Loucy (cell line): ENCODE measurements at regions not wholly inside any gene's neighbourhood (a gene's known extent, or its start where the extent isn't known, plus 50 kb on each side); places are given as distances from the start of the nearest gene placed in this dataset.
A peak's percentile ranks its signal among the peaks of the same experiment; 100 is the strongest.
"Not testable (repeated sequence)": the region's sequence is repeated elsewhere in the genome, so short reads cannot be mapped to it uniquely, and the experiment has no call there.

ENCODE experiments used
- H2AFZ ChIP-seq: fragments of 200-600 bp; sonication (generic); 2 replicates; pipeline ENCODE4 v1.6.0; 2016; ENCODE audit warnings: antibody characterized with exemption, mild to moderate bottlenecking, low read length, moderate library complexity
- H3F3A ChIP-seq: fragments of 200-600 bp; 2 replicates; pipeline ENCODE4 v1.6.0; 2016; ENCODE audit warnings: antibody characterized with exemption, low read depth, mild to moderate bottlenecking
- H3K27me3 ChIP-seq: fragments of 200-600 bp; sonication (generic); 2 replicates; pipeline ENCODE4 v1.6.1; 2014; ENCODE audit warnings: low read length, mild to moderate bottlenecking; ENCODE audit not compliant: insufficient read depth, poor library complexity, severe bottlenecking
- H3K36me3 ChIP-seq: fragments of 200-600 bp; sonication (generic); 2 replicates; pipeline ENCODE4 v1.6.1; 2016; ENCODE audit warnings: low read length; ENCODE audit not compliant: insufficient read depth
- H3K4me1 ChIP-seq: fragments of 200-600 bp; sonication (generic); 2 replicates; pipeline ENCODE4 v1.5.1; 2014; ENCODE audit warnings: low read length, mild to moderate bottlenecking; ENCODE audit not compliant: insufficient read depth, poor library complexity, severe bottlenecking
- H3K4me2 ChIP-seq: fragments of 200-600 bp; sonication (generic); 2 replicates; pipeline ENCODE4 v1.6.0; 2014; ENCODE audit warnings: antibody characterized with exemption, low read length, low read depth, mild to moderate bottlenecking; ENCODE audit not compliant: poor library complexity, severe bottlenecking
- H3K4me3 ChIP-seq: fragments of 200-600 bp; sonication (generic); 2 replicates; pipeline ENCODE4 v1.5.1; 2014; ENCODE audit warnings: low read length, mild to moderate bottlenecking, mixed read lengths; ENCODE audit not compliant: poor library complexity, severe bottlenecking
- H3K79me2 ChIP-seq: fragments of 200-600 bp; sonication (generic); 2 replicates; pipeline ENCODE4 v1.6.1; 2014; ENCODE audit warnings: low read length; ENCODE audit not compliant: insufficient read depth
- H3K9ac ChIP-seq: fragments of 200-600 bp; sonication (generic); 2 replicates; pipeline ENCODE4 v1.6.0; 2014; ENCODE audit warnings: mild to moderate bottlenecking, low read depth, low read length, moderate library complexity; ENCODE audit not compliant: poor library complexity, severe bottlenecking
- H3K9me2 ChIP-seq: fragments of 200-600 bp; sonication (generic); replicated peaks from 2 replicates; pipeline ENCODE4 v1.6.1; 2016; ENCODE audit warnings: low read depth, low read length, mixed read lengths
- H3K9me3 ChIP-seq: fragments of 200-600 bp; sonication (generic); 2 replicates; pipeline ENCODE4 v1.6.1; 2014; ENCODE audit warnings: mild to moderate bottlenecking, antibody characterized with exemption, low read length, low read depth; ENCODE audit not compliant: insufficient read depth
- H4K20me1 ChIP-seq: fragments of 200-600 bp; sonication (generic); 2 replicates; pipeline ENCODE4 v1.6.0; 2014; ENCODE audit warnings: antibody characterized with exemption, low read length, mild to moderate bottlenecking; ENCODE audit not compliant: insufficient read depth, poor library complexity, severe bottlenecking
- EZH2phosphoT487 ChIP-seq: fragments of 200-600 bp; IDR thresholded peaks from 2 replicates; pipeline ENCODE4 v1.6.1; 2018; ENCODE audit warnings: antibody characterized with exemption, mild to moderate bottlenecking, moderate library complexity, borderline replicate concordance
- TF ChIP-seq, protein P1 (sequence below): fragments of 200-600 bp; sonication (generic); conservative IDR thresholded peaks from 2 replicates; pipeline ENCODE4 v1.5.1; 2014; ENCODE audit warnings: mild to moderate bottlenecking, antibody characterized with exemption, low read length

DNA sequence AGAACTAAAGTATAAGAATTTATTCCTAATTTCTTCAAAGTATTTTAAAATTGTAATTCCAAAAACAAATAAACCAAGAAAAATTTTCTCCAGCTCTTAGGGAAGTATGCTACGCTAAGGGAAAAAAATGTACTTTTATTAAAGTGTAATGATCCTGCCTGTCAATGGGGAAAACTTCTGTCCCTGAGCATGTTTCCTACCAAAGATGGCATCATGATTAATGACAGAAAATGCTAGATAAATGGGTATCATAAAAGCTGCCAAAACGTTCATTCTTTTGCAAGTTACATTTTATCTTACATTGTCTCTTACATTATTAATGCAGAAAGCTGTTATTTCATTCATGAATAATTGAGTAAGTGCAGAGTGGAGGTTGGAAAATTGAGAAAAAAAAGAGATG lies 443.4 kb downstream of the TECRL start:
- no peak overlapping the region for H2AFZ ChIP-seq
- TF ChIP-seq, protein P1, sequence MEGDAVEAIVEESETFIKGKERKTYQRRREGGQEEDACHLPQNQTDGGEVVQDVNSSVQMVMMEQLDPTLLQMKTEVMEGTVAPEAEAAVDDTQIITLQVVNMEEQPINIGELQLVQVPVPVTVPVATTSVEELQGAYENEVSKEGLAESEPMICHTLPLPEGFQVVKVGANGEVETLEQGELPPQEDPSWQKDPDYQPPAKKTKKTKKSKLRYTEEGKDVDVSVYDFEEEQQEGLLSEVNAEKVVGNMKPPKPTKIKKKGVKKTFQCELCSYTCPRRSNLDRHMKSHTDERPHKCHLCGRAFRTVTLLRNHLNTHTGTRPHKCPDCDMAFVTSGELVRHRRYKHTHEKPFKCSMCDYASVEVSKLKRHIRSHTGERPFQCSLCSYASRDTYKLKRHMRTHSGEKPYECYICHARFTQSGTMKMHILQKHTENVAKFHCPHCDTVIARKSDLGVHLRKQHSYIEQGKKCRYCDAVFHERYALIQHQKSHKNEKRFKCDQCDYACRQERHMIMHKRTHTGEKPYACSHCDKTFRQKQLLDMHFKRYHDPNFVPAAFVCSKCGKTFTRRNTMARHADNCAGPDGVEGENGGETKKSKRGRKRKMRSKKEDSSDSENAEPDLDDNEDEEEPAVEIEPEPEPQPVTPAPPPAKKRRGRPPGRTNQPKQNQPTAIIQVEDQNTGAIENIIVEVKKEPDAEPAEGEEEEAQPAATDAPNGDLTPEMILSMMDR: no peak
- TF ChIP-seq EZH2phosphoT487: no peak

GRCh38 chr4:63942706-63943286 lies 466.5 kb downstream of the TECRL start:
- H3K9me2 ChIP-seq, H3K36me3 ChIP-seq, H3K4me3 ChIP-seq, H2AFZ ChIP-seq, H3K9ac ChIP-seq, H3K79me2 ChIP-seq, H3F3A ChIP-seq, H3K4me1 ChIP-seq, H3K9me3 ChIP-seq, H3K27me3 ChIP-seq, H3K4me2 ChIP-seq, H4K20me1 ChIP-seq: not testable (repeated sequence)

More for the DNA sequence above, 443.4 kb downstream of the TECRL start:
- no peaks in the 10 kb centered on the region for H3K9me2 ChIP-seq
- no peaks in the 10 kb centered on the region for H3K27me3 ChIP-seq
- no peak overlapping the region for H3K9ac ChIP-seq
- H3K4me1 ChIP-seq: no peaks in the 10 kb centered on the region
- no peaks in the 10 kb centered on the region for H4K20me1 ChIP-seq
- H3K36me3 ChIP-seq: no peaks in the 10 kb centered on the region
- H3K4me2 ChIP-seq: no peak overlapping the region
- no peaks in the 10 kb centered on the region for H3K9me3 ChIP-seq
- no peaks in the 10 kb centered on the region for H3K79me2 ChIP-seq
- H3K4me3 ChIP-seq: no peak overlapping the region
- H3F3A ChIP-seq: no peaks in the 10 kb centered on the region

- Histone ChIP-seq H3K9me2 (no peaks in the 10 kb centered on the region), H3K79me2 (no peaks in the 10 kb centered on the region), H4K20me1 (no peaks in the 10 kb centered on the region), H3K4me2 (no peak overlapping the region), H3K9me3 (no peaks in the 10 kb centered on the region), H3K4me3 (no peak overlapping the region), H3K4me1 (no peaks in the 10 kb centered on the region), H2AFZ (no peak overlapping the region), H3F3A (no peaks in the 10 kb centered on the region), H3K27me3 (no peaks in the 10 kb centered on the region), H3K9ac (no peak overlapping the region), H3K36me3 (no peaks in the 10 kb centered on the region)
- TF ChIP-seq, protein P1: no peak
- TF ChIP-seq EZH2phosphoT487: no peak
Observed at GRCh38 chr4:63937961-63938360, 471.3 kb downstream of the TECRL start.

- Histone ChIP-seq H3K4me3 (no peak overlapping the region), H3K36me3 (no peaks in the 10 kb centered on the region), H3K27me3 (no peaks in the 10 kb centered on the region), H4K20me1 (no peaks in the 10 kb centered on the region), H3K79me2 (no peaks in the 10 kb centered on the region), H3K4me2 (no peak overlapping the region), H3K4me1 (no peaks in the 10 kb centered on the region), H3K9ac (no peak overlapping the region), H2AFZ (0 out of 2 replicates have a peak overlapping the region, but pooled peaks have one; percentile 36), H3K9me2 (no peaks in the 10 kb centered on the region), H3F3A (no peaks in the 10 kb centered on the region), H3K9me3 (no peaks in the 10 kb centered on the region)
- TF ChIP-seq EZH2phosphoT487: no peak
- TF ChIP-seq, protein P1: no peak
Observed at GRCh38 chr4:63922146-63922545, 487.1 kb downstream of the TECRL start.
